ENCODE measurements at regions not wholly inside any gene's neighbourhood (a gene's known extent, or its start where the extent isn't known, plus 50 kb on each side); places are given as distances from the start of the nearest gene placed in this dataset.

DNA sequence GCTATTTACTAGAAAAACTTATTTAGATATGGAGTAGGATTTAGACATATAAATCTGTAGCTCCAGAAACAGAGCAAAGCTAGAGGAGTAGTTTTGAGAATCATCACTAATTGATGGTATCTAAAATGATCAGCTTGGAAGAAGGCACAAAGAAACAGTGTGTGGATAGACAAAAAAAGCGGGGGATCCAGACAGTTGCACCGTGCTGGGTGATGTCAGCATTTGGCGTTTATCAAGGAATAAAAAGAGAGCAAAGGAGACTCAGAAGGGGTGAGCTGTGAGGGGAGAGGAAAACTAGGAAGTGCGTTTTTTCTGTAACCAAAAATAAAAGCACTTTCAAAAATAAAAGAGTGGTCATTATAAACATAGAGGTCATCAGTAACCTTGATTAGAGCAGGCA lies 90.5 kb upstream of the GPRIN3 start:
- no peak for DNase-seq
- TF ChIP-seq POLR2A (IDR thresholded peaks at IDR 0.05; ENCODE audit: low read length): no peak
- no peak for TF ChIP-seq GATA1 (IDR thresholded peaks at IDR 0.05; ENCODE audit: low read depth, low read length)

DNA sequence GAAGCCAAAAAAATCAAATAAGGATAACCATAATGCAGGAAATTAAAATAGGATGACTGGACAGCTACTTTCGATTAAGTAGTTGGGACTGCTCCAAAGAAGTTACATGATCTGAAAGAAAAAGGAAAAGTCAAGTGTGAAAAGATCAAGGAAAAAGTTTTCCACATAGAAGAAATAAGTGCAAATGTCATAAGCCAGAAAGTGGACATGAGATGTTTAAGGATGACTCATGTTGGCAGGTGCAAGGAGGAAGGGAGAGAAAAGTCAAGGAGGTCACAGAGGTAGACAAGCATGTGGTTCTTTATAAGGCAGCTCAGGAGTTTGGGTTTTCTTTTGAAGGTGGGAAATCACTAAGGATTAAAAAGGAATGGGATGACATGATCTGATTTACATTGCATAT lies 89.8 kb upstream of the GPRIN3 start:
- no peak for DNase-seq
- TF ChIP-seq GATA1 (IDR thresholded peaks at IDR 0.05; ENCODE audit: low read depth, low read length) (no peak), POLR2A (IDR thresholded peaks at IDR 0.05; ENCODE audit: low read length) (no peak)

DNA sequence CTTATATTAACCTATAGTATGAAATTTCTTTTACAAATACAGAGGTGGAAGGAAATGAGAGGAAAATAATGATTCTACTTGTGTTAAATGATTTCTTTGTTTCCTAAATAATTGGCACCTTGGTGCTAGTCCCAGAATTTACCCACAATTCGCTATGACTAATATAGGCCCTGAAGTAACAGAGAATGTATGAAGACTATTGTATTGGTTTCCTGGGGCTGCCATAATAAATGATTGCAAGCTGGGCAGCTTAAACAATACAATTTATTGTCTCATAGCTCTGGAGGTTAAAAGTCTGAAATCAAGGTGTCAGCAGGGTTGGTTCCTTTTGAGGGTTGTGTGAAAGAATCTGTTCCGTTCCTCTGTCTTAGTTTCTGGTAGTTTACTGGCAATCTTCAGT lies 74.8 kb upstream of the GPRIN3 start:
- DNase-seq: no peak
- TF ChIP-seq POLR2A (IDR thresholded peaks at IDR 0.05; ENCODE audit: low read length) (no peak), GATA1 (IDR thresholded peaks at IDR 0.05; ENCODE audit: low read depth, low read length) (no peak)

DNA sequence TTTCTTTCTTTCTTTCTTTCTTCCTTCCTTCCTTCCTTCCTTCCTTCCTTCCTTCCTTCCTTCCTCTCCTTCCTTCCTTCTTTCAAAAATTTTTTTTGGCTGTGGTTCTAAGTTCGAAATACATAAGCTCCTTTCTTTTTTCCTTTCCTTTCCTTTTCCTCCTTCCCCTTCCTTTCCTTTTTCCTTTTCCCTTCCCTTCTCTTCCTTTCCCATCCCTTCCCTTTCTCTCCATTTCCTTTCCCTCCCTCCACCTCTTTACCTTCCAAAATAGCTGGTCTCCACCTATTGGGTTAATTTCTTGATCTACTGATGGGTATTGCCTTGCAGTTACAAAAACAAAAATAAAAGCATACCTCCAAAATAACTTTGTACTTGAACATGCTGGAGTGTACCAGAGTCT lies 73.4 kb upstream of the GPRIN3 start:
- TF ChIP-seq GATA1 (IDR thresholded peaks at IDR 0.05; ENCODE audit: low read depth, low read length) (no peak), POLR2A (IDR thresholded peaks at IDR 0.05; ENCODE audit: low read length) (no peak)
- DNase-seq: no peak

DNA sequence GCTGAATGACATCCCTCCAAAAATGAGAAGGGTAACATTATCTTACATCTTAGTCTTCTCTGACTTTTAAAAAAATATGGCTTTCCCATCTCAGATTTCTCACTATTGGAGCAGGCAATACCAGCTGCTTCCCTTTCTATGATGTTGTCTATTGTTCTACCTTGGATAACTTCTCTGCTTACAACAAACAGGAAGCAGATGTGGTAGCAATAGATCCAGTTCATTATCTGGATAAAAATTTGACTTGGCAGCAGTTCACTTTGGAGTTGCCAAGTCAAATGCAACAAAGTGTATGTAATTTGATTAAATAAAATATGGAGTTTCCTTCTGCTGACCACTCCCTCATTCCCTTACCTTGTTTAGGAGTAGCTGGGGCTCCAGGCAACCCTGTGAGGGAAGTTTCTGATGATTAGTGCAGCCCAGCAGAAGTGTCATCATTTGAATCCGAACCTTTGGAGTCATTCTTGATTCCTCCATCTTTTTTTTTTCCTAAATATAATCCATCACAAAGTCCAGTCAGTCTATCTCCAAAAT lies 72.0 kb upstream of the GPRIN3 start:
- TF ChIP-seq POLR2A (IDR thresholded peaks at IDR 0.05; ENCODE audit: low read length) (no peak), GATA1 (IDR thresholded peaks at IDR 0.05; ENCODE audit: low read depth, low read length) (no peak)
- no peak for DNase-seq

DNA sequence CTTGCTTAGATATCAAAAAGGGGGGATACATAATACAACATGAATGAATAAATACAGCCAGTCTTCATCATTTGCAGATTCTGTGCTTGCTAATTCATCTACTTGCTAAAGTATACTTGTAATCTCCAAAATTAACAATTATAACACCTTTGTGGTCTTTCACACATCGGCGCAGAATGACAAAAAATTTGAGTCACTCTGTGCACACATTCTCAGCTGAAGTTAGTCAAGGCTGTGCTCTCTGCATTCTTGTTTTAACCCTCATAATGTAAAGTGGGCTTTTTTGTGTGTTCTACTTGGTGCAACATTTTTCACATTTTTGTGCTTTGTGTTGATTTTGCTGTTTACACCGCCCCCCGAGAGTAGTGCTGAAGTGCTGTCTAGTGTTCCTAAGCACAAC lies 65.8 kb upstream of the GPRIN3 start:
- DNase-seq: no peak
- TF ChIP-seq POLR2A (IDR thresholded peaks at IDR 0.05; ENCODE audit: low read length) (no peak), GATA1 (IDR thresholded peaks at IDR 0.05; ENCODE audit: low read depth, low read length) (no peak)

DNA sequence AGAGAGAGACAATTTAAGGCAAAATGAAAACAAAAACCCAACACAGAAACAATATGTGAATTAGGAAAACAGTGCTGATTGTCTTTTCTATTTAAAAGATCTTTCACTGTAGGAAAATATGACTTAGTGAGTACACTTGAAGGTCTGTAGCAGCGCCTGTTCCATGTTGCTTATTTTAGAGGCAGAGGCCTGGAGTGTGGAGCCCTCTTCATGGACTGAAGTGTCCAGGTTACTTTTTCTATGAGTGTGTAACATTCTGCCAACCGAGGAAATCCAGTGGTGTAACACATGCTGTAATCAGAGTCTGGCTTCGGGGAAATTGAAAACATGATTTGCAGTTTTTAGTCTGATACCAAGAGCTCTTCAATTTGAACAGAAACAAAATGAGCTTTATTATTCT lies 64.0 kb upstream of the GPRIN3 start:
- no peak for DNase-seq
- no peak for TF ChIP-seq POLR2A (IDR thresholded peaks at IDR 0.05; ENCODE audit: low read length)
- no peak for TF ChIP-seq GATA1 (IDR thresholded peaks at IDR 0.05; ENCODE audit: low read depth, low read length)

DNA sequence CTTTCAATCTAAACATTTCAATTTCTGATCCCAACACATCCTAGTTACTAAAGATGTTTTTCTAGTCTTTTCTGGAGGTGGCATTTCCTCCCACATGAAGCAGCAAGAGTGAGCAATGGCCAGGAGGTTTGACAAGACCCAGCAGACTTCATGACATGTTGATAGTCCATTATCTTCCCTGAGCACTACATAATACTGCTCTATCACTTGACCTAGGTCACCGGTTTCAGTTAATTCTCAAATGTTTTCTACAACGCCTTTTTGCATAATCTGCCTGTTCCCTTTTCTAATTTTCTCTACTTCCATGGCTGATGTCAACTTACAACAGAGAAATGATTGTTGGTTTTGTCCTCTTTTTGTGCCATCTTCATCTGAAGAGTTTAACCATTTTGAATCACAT lies 62.0 kb upstream of the GPRIN3 start:
- DNase-seq: no peak
- TF ChIP-seq GATA1 (IDR thresholded peaks at IDR 0.05; ENCODE audit: low read depth, low read length) (no peak), POLR2A (IDR thresholded peaks at IDR 0.05; ENCODE audit: low read length) (no peak)

DNA sequence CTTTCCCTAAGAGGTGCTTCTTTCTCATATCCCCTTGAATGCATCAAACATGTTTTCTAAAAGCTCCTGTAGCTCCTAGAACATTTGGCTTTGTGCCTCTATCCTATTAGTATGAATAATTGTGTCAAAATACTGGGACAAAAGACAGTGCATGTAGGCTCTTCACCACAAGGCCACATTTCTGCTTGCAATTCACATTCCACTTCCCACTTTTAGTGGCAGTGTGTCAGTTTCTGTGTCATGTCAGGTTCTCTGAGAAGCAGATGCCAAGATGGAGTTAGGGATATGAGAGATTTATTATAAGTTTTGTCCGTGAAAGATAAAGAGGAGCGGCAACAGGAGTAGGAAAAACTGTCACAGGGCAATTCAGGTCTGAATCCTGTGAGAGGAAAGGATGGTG lies 61.3 kb upstream of the GPRIN3 start:
- DNase-seq: no peak
- TF ChIP-seq GATA1 (IDR thresholded peaks at IDR 0.05; ENCODE audit: low read depth, low read length) (no peak), POLR2A (IDR thresholded peaks at IDR 0.05; ENCODE audit: low read length) (no peak)

DNA sequence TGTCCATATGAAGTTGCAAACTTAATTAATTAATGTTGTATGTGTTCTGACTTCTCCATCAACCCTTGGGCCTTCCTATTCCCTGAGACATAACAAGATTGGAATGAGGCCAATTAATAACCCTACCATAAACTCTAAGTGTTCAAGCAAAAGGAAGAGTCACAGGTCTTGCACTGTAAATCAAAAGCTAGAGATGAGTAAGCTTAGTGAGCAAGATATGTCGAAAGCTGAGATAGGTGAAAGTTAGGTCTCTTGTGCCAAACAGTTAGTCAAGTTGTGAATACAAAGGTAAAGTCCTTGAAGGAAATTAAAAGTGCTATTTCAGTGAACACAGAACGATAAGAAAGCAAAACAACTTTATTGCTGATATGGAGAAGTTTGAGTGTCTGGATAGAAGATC lies 58.2 kb upstream of the GPRIN3 start:
- no peak for DNase-seq

DNA sequence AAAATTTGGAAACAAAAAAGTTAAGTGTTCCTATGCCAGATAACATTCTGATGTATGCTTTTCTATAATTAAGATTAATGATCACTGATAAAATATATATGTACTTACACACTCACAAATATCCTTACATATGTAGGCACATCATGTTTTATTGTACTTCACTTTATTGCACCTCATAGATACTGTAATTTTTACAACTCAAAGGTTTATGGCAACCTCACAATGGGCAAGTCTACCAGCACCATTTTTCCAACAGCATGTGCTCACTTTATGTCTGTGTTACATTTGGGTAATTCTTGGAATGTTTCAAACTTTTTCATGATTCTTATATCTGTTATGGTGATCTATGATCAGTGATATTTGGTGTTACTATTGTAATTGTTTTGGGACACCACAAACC lies 57.8 kb upstream of the GPRIN3 start:
- no peak for DNase-seq
- no peak for TF ChIP-seq POLR2A (IDR thresholded peaks at IDR 0.05; ENCODE audit: low read length)
- TF ChIP-seq GATA1 (IDR thresholded peaks at IDR 0.05; ENCODE audit: low read depth, low read length): no peak

More for the DNA sequence above, 58.2 kb upstream of the GPRIN3 start:
- no peak for TF ChIP-seq POLR2A (IDR thresholded peaks at IDR 0.05; ENCODE audit: low read length)
- no peak for TF ChIP-seq GATA1 (IDR thresholded peaks at IDR 0.05; ENCODE audit: low read depth, low read length)

DNA sequence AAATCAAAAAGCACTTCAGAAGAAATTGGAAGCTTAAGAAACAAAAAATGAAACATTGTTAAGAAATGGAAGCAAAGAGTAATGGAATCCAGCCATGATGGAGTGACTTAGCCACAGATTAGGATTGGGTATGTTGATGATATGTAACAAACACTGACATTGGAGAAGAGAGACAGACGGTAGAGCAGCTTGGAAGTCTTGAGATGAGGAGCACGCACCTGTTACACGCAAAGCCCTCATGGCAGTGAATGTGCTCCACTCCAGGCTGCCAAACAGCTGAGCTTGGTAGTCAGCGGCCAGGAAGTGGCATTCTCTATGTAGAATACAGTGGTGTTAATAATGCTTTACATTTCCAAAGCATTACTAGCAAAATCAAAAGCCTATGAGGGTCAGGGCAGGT lies 56.9 kb upstream of the GPRIN3 start:
- no peak for DNase-seq
- TF ChIP-seq GATA1 (IDR thresholded peaks at IDR 0.05; ENCODE audit: low read depth, low read length) (no peak), POLR2A (IDR thresholded peaks at IDR 0.05; ENCODE audit: low read length) (no peak)

DNA sequence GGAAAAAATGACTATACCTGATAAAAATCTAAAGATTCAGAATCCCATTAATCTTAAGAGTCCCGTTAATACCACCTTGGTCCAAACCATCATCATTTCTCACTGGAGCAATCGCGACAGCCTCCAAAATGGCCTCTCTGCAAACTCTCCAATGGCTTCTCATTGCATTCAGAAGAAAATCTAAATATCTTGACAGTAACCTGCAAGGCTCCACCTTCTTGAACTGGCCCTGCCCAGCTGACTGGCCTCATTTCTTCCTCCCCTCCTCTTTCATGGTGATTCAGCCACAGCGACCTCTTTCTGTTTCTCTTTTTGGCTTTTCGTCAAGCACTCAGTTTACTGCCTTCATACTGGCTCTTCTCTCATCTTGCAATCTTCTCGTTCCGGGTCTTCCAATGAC lies 56.2 kb upstream of the GPRIN3 start:
- DNase-seq: no peak
- TF ChIP-seq POLR2A (IDR thresholded peaks at IDR 0.05; ENCODE audit: low read length) (no peak), GATA1 (IDR thresholded peaks at IDR 0.05; ENCODE audit: low read depth, low read length) (no peak)

DNA sequence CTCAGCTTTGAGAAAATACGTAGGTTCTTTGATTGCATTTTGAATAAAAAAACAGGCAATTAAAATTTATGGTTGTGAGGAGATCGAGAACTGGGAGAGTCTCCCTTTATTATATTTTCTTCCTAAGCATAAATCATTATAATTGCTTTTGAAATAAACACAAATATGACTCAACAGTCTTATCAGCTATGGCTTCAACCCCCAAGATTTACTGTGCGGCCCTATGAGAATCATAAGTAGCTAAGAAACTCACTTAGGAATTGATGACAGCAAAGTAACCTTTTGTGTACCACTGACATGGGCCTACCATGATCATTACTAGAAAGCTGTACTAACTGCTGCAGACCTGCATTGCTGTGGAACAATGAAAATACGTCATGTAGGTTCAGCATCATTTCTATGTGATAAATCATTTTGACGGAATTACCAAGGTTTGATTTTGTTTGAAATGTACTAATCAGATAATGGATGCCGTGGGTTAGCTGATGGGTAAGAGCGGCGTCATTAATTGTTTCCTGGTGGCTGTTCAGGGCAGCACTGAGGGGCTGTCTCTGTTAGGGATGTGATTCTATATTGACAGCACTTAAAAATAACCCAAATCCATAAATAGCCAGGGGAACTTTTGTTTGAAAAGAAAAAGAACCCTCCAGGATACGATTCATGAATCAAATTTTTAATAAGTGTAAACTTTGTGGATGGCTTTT lies 51.5 kb upstream of the GPRIN3 start:
- DNase-seq: no peak
- TF ChIP-seq GATA1 (IDR thresholded peaks at IDR 0.05; ENCODE audit: low read depth, low read length) (no peak), POLR2A (IDR thresholded peaks at IDR 0.05; ENCODE audit: low read length) (no peak)

DNA sequence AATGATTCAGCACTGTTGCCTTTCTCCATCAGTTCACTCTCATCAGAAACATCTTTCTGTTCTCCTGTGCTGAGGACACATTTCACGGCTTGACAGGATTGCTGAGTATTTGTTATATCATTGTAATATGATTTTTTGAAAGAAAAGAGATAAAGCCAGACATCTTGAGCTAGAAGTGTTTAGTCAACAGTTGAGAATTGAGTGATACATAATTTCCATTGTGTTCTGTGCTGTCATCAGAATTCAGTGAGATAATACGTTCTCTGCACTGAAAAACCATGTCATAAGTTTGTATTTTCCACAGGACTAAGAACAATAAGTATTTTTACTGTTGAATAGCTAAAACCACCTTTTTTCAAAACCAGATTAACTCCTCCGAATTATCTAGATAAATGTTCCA lies 50.2 kb upstream of the GPRIN3 start:
- no peak for DNase-seq
- TF ChIP-seq GATA1 (IDR thresholded peaks at IDR 0.05; ENCODE audit: low read depth, low read length): no peak
- TF ChIP-seq POLR2A (IDR thresholded peaks at IDR 0.05; ENCODE audit: low read length): no peak

Data from erythroblast (primary cell).